ENCODE measurements at regions not wholly inside any gene's neighbourhood (a gene's known extent, or its start where the extent isn't known, plus 50 kb on each side); places are given as distances from the start of the nearest gene placed in this dataset.

- CTCF ChIA-PET = no interaction called here
- ATAC-seq = no peak
- no peak overlapping the region for H3K4me3 Mint-ChIP-seq
Measured at GRCh38 chr12:33672836-33673577, 233.4 kb upstream of the SYT10 start.

GRCh38 chr12:33676866-33677265 is 237.2 kb upstream of the SYT10 start:
- Mint-ChIP-seq H3K27me3 (no peaks in the 10 kb centered on the region), H3K27ac (no peak overlapping the region), H3K4me3 (no peak overlapping the region), H3K4me1 (no peaks in the 10 kb centered on the region), H3K9me3 (ENCODE audit: low read depth) (peaks cover 5% of the 10 kb centered on the region), H3K36me3 (no peaks in the 10 kb centered on the region)
- no peak for DNase-seq
- CTCF ChIA-PET = no interaction called here
- no peak for ATAC-seq

More at GRCh38 chr12:33672836-33673577, 233.4 kb upstream of the SYT10 start:
- no peaks in the 10 kb centered on the region for H3K4me1 Mint-ChIP-seq
- H3K27ac Mint-ChIP-seq = no peak overlapping the region
- no peaks in the 10 kb centered on the region for H3K36me3 Mint-ChIP-seq
- no peak for DNase-seq
- H3K27me3 Mint-ChIP-seq = no peaks in the 10 kb centered on the region
- peaks cover 5% of the 10 kb centered on the region for H3K9me3 Mint-ChIP-seq (ENCODE audit: low read depth)

GRCh38 chr12:33678221-33678964 is 238.8 kb upstream of the SYT10 start:
- no peaks in the 10 kb centered on the region for H3K4me1 Mint-ChIP-seq
- H3K27me3 Mint-ChIP-seq = no peaks in the 10 kb centered on the region
- H3K9me3 Mint-ChIP-seq (ENCODE audit: low read depth) = peaks cover 2% of the 10 kb centered on the region

GRCh38 chr12:33690562-33690961 is 250.9 kb upstream of the SYT10 start:
- peaks cover 4% of the 10 kb centered on the region for H3K9me3 Mint-ChIP-seq (ENCODE audit: low read depth)
- H3K27ac Mint-ChIP-seq = no peak overlapping the region
- H3K36me3 Mint-ChIP-seq = no peaks in the 10 kb centered on the region
- no peak for ATAC-seq
- CTCF ChIA-PET = no interaction called here
- no peak for DNase-seq
- no peak overlapping the region for H3K4me3 Mint-ChIP-seq
- H3K27me3 Mint-ChIP-seq = no peaks in the 10 kb centered on the region
- H3K4me1 Mint-ChIP-seq = no peaks in the 10 kb centered on the region

More at GRCh38 chr12:33678221-33678964, 238.8 kb upstream of the SYT10 start:
- no peak overlapping the region for H3K27ac Mint-ChIP-seq
- no peak for DNase-seq
- H3K36me3 Mint-ChIP-seq = no peaks in the 10 kb centered on the region
- no peak for ATAC-seq
- H3K4me3 Mint-ChIP-seq = no peak overlapping the region
- CTCF ChIA-PET = no interaction called here

- H3K27ac Mint-ChIP-seq = no peak overlapping the region
- CTCF ChIA-PET = interaction anchor here (0.5 kb wide), 1 partner anchor 137 kb away, joined by 3 read pairs; no protein-coding TSS in a partner anchor
Measured at GRCh38 chr12:33703221-33703620, 263.6 kb upstream of the SYT10 start.

GRCh38 chr12:33706927-33707326 is 267.3 kb upstream of the SYT10 start:
- no peak for ATAC-seq
- Mint-ChIP-seq H3K36me3 (no peaks in the 10 kb centered on the region), H3K4me3 (no peak overlapping the region), H3K9me3 (ENCODE audit: low read depth) (peaks cover 3% of the 10 kb centered on the region), H3K27me3 (no peaks in the 10 kb centered on the region), H3K4me1 (no peaks in the 10 kb centered on the region), H3K27ac (no peak overlapping the region)
- DNase-seq = no peak
- CTCF ChIA-PET = no interaction called here

More at GRCh38 chr12:33703221-33703620, 263.6 kb upstream of the SYT10 start:
- Mint-ChIP-seq H3K27me3 (no peaks in the 10 kb centered on the region), H3K4me1 (no peaks in the 10 kb centered on the region), H3K4me3 (no peak overlapping the region), H3K9me3 (ENCODE audit: low read depth) (peaks cover 2% of the 10 kb centered on the region), H3K36me3 (no peaks in the 10 kb centered on the region)
- DNase-seq (no peak), ATAC-seq (no peak)

- Mint-ChIP-seq H3K27ac (no peak overlapping the region), H3K27me3 (no peaks in the 10 kb centered on the region), H3K4me3 (no peak overlapping the region), H3K9me3 (ENCODE audit: low read depth) (peaks cover 3% of the 10 kb centered on the region), H3K4me1 (no peaks in the 10 kb centered on the region), H3K36me3 (no peaks in the 10 kb centered on the region)
- DNase-seq = no peak
- CTCF ChIA-PET = no interaction called here
- ATAC-seq = no peak
Measured at GRCh38 chr12:33708935-33709334, 269.3 kb upstream of the SYT10 start.

GRCh38 chr12:33710548-33710947 is 270.9 kb upstream of the SYT10 start:
- H3K27ac Mint-ChIP-seq = no peak overlapping the region
- no peaks in the 10 kb centered on the region for H3K36me3 Mint-ChIP-seq
- no peaks in the 10 kb centered on the region for H3K27me3 Mint-ChIP-seq
- CTCF ChIA-PET = no interaction called here
- H3K4me3 Mint-ChIP-seq = no peak overlapping the region
- ATAC-seq (no peak), DNase-seq (no peak)
- no peaks in the 10 kb centered on the region for H3K4me1 Mint-ChIP-seq
- peaks cover 3% of the 10 kb centered on the region for H3K9me3 Mint-ChIP-seq (ENCODE audit: low read depth)

GRCh38 chr12:33718631-33719030 is 279.0 kb upstream of the SYT10 start:
- H3K9me3 Mint-ChIP-seq (ENCODE audit: low read depth) = no peaks in the 10 kb centered on the region
- H3K4me1 Mint-ChIP-seq = no peaks in the 10 kb centered on the region
- H3K4me3 Mint-ChIP-seq = no peak overlapping the region
- H3K27me3 Mint-ChIP-seq = no peaks in the 10 kb centered on the region
- DNase-seq (no peak), ATAC-seq (no peak)
- no peak overlapping the region for H3K27ac Mint-ChIP-seq
- CTCF ChIA-PET = no interaction called here
- no peaks in the 10 kb centered on the region for H3K36me3 Mint-ChIP-seq

- H3K9me3 Mint-ChIP-seq (ENCODE audit: low read depth) = peaks cover 2% of the 10 kb centered on the region
- ATAC-seq (no peak), DNase-seq (no peak)
- CTCF ChIA-PET = no interaction called here
- no peaks in the 10 kb centered on the region for H3K4me1 Mint-ChIP-seq
- no peaks in the 10 kb centered on the region for H3K36me3 Mint-ChIP-seq
- no peak overlapping the region for H3K27ac Mint-ChIP-seq
- H3K27me3 Mint-ChIP-seq = no peaks in the 10 kb centered on the region
- H3K4me3 Mint-ChIP-seq = no peak overlapping the region
Measured at GRCh38 chr12:33721561-33721960, 281.9 kb upstream of the SYT10 start.

- ATAC-seq = no peak
- peaks cover 9% of the 10 kb centered on the region for H3K9me3 Mint-ChIP-seq (ENCODE audit: low read depth)
- H3K4me3 Mint-ChIP-seq = no peak overlapping the region
- H3K36me3 Mint-ChIP-seq = no peaks in the 10 kb centered on the region
- H3K27me3 Mint-ChIP-seq = no peaks in the 10 kb centered on the region
- CTCF ChIA-PET = no interaction called here
- no peak overlapping the region for H3K27ac Mint-ChIP-seq
- no peaks in the 10 kb centered on the region for H3K4me1 Mint-ChIP-seq
- no peak for DNase-seq
Measured at GRCh38 chr12:33724867-33725266, 285.2 kb upstream of the SYT10 start.

GRCh38 chr12:33734871-33735270 is 287.4 kb upstream of the ALG10 start:
- CTCF ChIA-PET = no interaction called here
- H3K27ac Mint-ChIP-seq = no peak overlapping the region
- peaks cover 15% of the 10 kb centered on the region for H3K9me3 Mint-ChIP-seq (ENCODE audit: low read depth)
- no peaks in the 10 kb centered on the region for H3K36me3 Mint-ChIP-seq
- no peaks in the 10 kb centered on the region for H3K27me3 Mint-ChIP-seq
- ATAC-seq (no peak), DNase-seq (no peak)
- no peak overlapping the region for H3K4me3 Mint-ChIP-seq
- H3K4me1 Mint-ChIP-seq = no peaks in the 10 kb centered on the region

GRCh38 chr12:33752854-33753253 is 269.4 kb upstream of the ALG10 start:
- Mint-ChIP-seq H3K36me3 (no peaks in the 10 kb centered on the region), H3K27me3 (no peaks in the 10 kb centered on the region), H3K4me1 (no peaks in the 10 kb centered on the region), H3K9me3 (ENCODE audit: low read depth) (no peaks in the 10 kb centered on the region), H3K4me3 (no peak overlapping the region), H3K27ac (no peak overlapping the region)
- DNase-seq = no peak
- CTCF ChIA-PET = no interaction called here
- ATAC-seq = no peak

GRCh38 chr12:33757701-33758100 is 264.6 kb upstream of the ALG10 start:
- Mint-ChIP-seq H3K9me3 (ENCODE audit: low read depth) (peaks cover 2% of the 10 kb centered on the region), H3K4me3 (no peak overlapping the region), H3K27ac (no peak overlapping the region), H3K27me3 (no peaks in the 10 kb centered on the region), H3K4me1 (no peaks in the 10 kb centered on the region), H3K36me3 (no peaks in the 10 kb centered on the region)
- CTCF ChIA-PET = no interaction called here
- DNase-seq (no peak), ATAC-seq (no peak)
